ENCODE measurements at regions not wholly inside any gene's neighbourhood (a gene's known extent, or its start where the extent isn't known, plus 50 kb on each side); places are given as distances from the start of the nearest gene placed in this dataset.
"Not testable (repeated sequence)": the region's sequence is repeated elsewhere in the genome, so short reads cannot be mapped to it uniquely, and the experiment has no call there.

GRCh38 chr16:18146601-18147142, 189.9 kb downstream of the NPIPA8 start:
- not testable (repeated sequence) for H3K4me3 ChIP-seq (ENCODE audit: low read depth in 1 of 2, low read length in 2 of 2); H3K27me3 ChIP-seq (ENCODE audit: low read depth, low read length); H3K9me3 ChIP-seq (ENCODE audit: control insufficient read depth in 1 of 2, low read length in 2 of 2); H3K4me1 ChIP-seq (ENCODE audit: control insufficient read depth in 1 of 2, insufficient read depth in 2 of 2, low read length in 2 of 2); H3K36me3 ChIP-seq (ENCODE audit: control insufficient read depth in 1 of 2, insufficient read depth in 2 of 2, low read length in 2 of 2); H3K27ac ChIP-seq (ENCODE audit: low read length)

GRCh38 chr16:18142066-18142465, 194.5 kb downstream of the NPIPA8 start:
- not testable (repeated sequence) for H3K27me3 ChIP-seq (ENCODE audit: low read depth, low read length); H3K4me1 ChIP-seq (ENCODE audit: control insufficient read depth in 1 of 2, insufficient read depth in 2 of 2, low read length in 2 of 2); H3K36me3 ChIP-seq (ENCODE audit: control insufficient read depth in 1 of 2, insufficient read depth in 2 of 2, low read length in 2 of 2); H3K27ac ChIP-seq (ENCODE audit: low read length); H3K9me3 ChIP-seq (ENCODE audit: control insufficient read depth in 1 of 2, low read length in 2 of 2); H3K4me3 ChIP-seq (ENCODE audit: low read depth in 1 of 2, low read length in 2 of 2)

DNA sequence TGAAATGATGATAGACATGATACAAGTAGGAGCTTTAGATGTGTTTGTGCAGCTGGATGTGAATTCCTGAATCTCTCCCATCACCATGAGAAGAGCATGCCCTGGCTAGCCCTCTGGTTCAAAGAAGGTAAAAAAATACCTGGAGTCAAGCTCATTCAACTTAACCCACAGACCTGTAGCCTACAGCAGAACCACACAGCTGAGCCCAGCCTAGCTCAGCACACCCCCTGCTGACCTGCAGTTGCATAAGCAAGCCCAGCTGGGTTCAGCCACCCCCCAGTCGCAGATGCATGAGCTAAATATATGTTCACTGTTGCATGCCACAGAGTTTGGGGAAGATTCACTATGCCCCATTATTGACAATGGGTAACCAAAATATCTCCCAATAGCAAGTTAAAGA, 200.2 kb downstream of the NPIPA8 start:
- not testable (repeated sequence) for H3K27ac ChIP-seq (ENCODE audit: low read length); H3K4me3 ChIP-seq (ENCODE audit: low read depth in 1 of 2, low read length in 2 of 2); H3K36me3 ChIP-seq (ENCODE audit: control insufficient read depth in 1 of 2, insufficient read depth in 2 of 2, low read length in 2 of 2); H3K27me3 ChIP-seq (ENCODE audit: low read depth, low read length); H3K9me3 ChIP-seq (ENCODE audit: control insufficient read depth in 1 of 2, low read length in 2 of 2); H3K4me1 ChIP-seq (ENCODE audit: control insufficient read depth in 1 of 2, insufficient read depth in 2 of 2, low read length in 2 of 2)

- not testable (repeated sequence) for H3K36me3 ChIP-seq (ENCODE audit: control insufficient read depth in 1 of 2, insufficient read depth in 2 of 2, low read length in 2 of 2); H3K9me3 ChIP-seq (ENCODE audit: control insufficient read depth in 1 of 2, low read length in 2 of 2)
Observed at GRCh38 chr16:18135024-18135423, 201.5 kb downstream of the NPIPA8 start.

GRCh38 chr16:18131587-18131986, 204.9 kb downstream of the NPIPA8 start:
- H3K27me3 ChIP-seq (ENCODE audit: low read depth, low read length); H3K27ac ChIP-seq (ENCODE audit: low read length); H3K4me3 ChIP-seq (ENCODE audit: low read depth in 1 of 2, low read length in 2 of 2); H3K36me3 ChIP-seq (ENCODE audit: control insufficient read depth in 1 of 2, insufficient read depth in 2 of 2, low read length in 2 of 2); H3K9me3 ChIP-seq (ENCODE audit: control insufficient read depth in 1 of 2, low read length in 2 of 2); H3K4me1 ChIP-seq (ENCODE audit: control insufficient read depth in 1 of 2, insufficient read depth in 2 of 2, low read length in 2 of 2): not testable (repeated sequence)

More at GRCh38 chr16:18135024-18135423, 201.5 kb downstream of the NPIPA8 start:
- H3K4me1 ChIP-seq (ENCODE audit: control insufficient read depth in 1 of 2, insufficient read depth in 2 of 2, low read length in 2 of 2); H3K4me3 ChIP-seq (ENCODE audit: low read depth in 1 of 2, low read length in 2 of 2); H3K27ac ChIP-seq (ENCODE audit: low read length); H3K27me3 ChIP-seq (ENCODE audit: low read depth, low read length): not testable (repeated sequence)

DNA sequence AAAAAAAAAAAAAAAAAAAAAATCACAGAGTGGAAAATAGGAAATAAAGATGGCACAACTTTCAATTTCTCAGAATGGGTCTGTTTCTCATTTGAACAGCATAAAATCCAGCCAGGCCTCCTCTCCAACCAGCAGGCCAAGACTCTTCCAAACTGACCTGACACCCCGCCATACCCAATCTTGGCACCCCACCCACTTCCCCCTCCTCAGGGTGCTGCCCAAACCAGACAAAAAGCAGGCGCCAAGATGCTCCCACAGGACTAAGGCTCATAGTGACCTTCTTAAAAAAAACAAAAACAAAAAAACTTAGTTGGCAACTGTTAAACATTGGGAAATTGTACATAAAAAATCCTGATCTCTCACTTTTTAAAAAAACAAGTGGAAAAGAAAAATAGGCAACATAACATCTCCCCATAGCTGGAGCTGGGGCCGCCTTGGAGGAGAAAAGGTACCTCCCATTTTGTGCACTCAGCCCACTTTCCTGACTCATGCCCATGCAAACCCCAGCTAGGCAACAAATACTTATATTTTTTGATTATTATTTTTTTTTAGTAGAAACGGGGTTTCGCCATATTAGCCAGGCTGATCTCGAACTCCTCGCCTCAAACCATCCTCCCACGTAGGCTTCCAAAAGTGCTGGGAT, 205.9 kb downstream of the NPIPA8 start:
- not testable (repeated sequence) for H3K9me3 ChIP-seq (ENCODE audit: control insufficient read depth in 1 of 2, low read length in 2 of 2); H3K27ac ChIP-seq (ENCODE audit: low read length); H3K4me3 ChIP-seq (ENCODE audit: low read depth in 1 of 2, low read length in 2 of 2); H3K27me3 ChIP-seq (ENCODE audit: low read depth, low read length); H3K4me1 ChIP-seq (ENCODE audit: control insufficient read depth in 1 of 2, insufficient read depth in 2 of 2, low read length in 2 of 2); H3K36me3 ChIP-seq (ENCODE audit: control insufficient read depth in 1 of 2, insufficient read depth in 2 of 2, low read length in 2 of 2)

DNA sequence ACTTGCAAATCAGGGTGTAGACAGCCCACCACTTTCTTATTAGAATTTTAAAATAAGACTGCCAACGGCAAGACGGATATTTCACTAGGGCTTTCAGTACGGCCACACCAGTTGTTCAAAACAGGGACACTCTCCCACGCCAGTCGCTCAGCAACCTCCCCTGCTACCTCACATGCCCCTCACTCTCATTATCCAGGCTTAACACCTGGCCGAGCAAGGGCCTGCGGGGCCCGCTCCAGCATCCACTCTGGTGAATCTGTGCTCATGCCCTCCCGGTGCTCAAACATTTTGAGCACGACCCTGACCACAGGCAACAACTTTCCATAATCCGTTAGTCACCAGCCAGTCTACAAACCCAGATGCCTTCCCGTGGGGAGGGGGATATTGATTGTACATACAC, 209.5 kb downstream of the NPIPA8 start:
- not testable (repeated sequence) for H3K9me3 ChIP-seq (ENCODE audit: control insufficient read depth in 1 of 2, low read length in 2 of 2); H3K36me3 ChIP-seq (ENCODE audit: control insufficient read depth in 1 of 2, insufficient read depth in 2 of 2, low read length in 2 of 2); H3K27me3 ChIP-seq (ENCODE audit: low read depth, low read length); H3K4me3 ChIP-seq (ENCODE audit: low read depth in 1 of 2, low read length in 2 of 2); H3K27ac ChIP-seq (ENCODE audit: low read length); H3K4me1 ChIP-seq (ENCODE audit: control insufficient read depth in 1 of 2, insufficient read depth in 2 of 2, low read length in 2 of 2)

GRCh38 chr16:18119092-18119491, 217.4 kb downstream of the NPIPA8 start:
- H3K27me3 ChIP-seq (ENCODE audit: low read depth, low read length); H3K27ac ChIP-seq (ENCODE audit: low read length); H3K4me1 ChIP-seq (ENCODE audit: control insufficient read depth in 1 of 2, insufficient read depth in 2 of 2, low read length in 2 of 2); H3K9me3 ChIP-seq (ENCODE audit: control insufficient read depth in 1 of 2, low read length in 2 of 2); H3K36me3 ChIP-seq (ENCODE audit: control insufficient read depth in 1 of 2, insufficient read depth in 2 of 2, low read length in 2 of 2); H3K4me3 ChIP-seq (ENCODE audit: low read depth in 1 of 2, low read length in 2 of 2): not testable (repeated sequence)

DNA sequence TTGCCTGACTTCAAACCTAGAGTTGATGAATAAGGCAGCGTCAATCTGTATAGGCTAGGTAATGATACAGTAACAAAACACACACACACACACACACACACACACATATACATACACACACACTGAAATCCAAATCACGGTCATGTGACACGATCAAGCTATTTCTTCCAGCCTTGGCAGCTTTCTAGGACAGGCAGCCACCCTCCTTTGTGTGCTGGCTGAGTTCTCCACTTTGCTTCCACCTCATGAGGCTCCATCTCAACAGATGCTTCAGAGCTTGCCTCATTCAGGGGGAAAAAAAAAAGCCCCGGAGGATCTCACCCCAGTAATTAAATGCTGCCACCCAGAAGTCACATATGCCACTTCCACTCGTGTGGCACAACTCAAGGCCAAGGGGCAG, 217.9 kb downstream of the NPIPA8 start:
- H3K4me3 ChIP-seq (ENCODE audit: low read depth in 1 of 2, low read length in 2 of 2); H3K27ac ChIP-seq (ENCODE audit: low read length); H3K27me3 ChIP-seq (ENCODE audit: low read depth, low read length); H3K36me3 ChIP-seq (ENCODE audit: control insufficient read depth in 1 of 2, insufficient read depth in 2 of 2, low read length in 2 of 2); H3K4me1 ChIP-seq (ENCODE audit: control insufficient read depth in 1 of 2, insufficient read depth in 2 of 2, low read length in 2 of 2); H3K9me3 ChIP-seq (ENCODE audit: control insufficient read depth in 1 of 2, low read length in 2 of 2): not testable (repeated sequence)

DNA sequence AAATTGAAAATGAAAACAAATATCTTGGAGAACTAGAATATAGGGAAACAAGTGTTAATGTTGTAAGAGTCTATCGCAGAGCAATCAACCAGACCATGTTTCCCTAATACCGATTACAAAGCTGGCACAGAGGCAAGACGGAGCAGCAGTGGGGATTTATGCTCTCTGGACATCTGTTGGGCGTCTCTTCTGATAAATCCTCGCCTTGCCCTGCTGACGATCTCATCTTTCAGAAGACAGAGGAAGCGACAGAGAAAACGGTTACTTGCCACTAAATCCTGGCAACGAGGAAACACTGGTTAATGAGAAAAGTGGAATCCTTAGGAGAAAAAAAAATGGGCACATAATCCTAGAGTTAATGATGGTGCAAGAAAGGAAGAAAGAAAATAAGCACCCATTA, 218.5 kb downstream of the NPIPA8 start:
- H3K9me3 ChIP-seq (ENCODE audit: control insufficient read depth in 1 of 2, low read length in 2 of 2); H3K4me1 ChIP-seq (ENCODE audit: control insufficient read depth in 1 of 2, insufficient read depth in 2 of 2, low read length in 2 of 2); H3K27me3 ChIP-seq (ENCODE audit: low read depth, low read length); H3K36me3 ChIP-seq (ENCODE audit: control insufficient read depth in 1 of 2, insufficient read depth in 2 of 2, low read length in 2 of 2); H3K4me3 ChIP-seq (ENCODE audit: low read depth in 1 of 2, low read length in 2 of 2); H3K27ac ChIP-seq (ENCODE audit: low read length): not testable (repeated sequence)

GRCh38 chr16:18104412-18104811, 232.1 kb downstream of the NPIPA8 start:
- not testable (repeated sequence) for H3K4me1 ChIP-seq (ENCODE audit: control insufficient read depth in 1 of 2, insufficient read depth in 2 of 2, low read length in 2 of 2); H3K4me3 ChIP-seq (ENCODE audit: low read depth in 1 of 2, low read length in 2 of 2); H3K27ac ChIP-seq (ENCODE audit: low read length); H3K36me3 ChIP-seq (ENCODE audit: control insufficient read depth in 1 of 2, insufficient read depth in 2 of 2, low read length in 2 of 2); H3K9me3 ChIP-seq (ENCODE audit: control insufficient read depth in 1 of 2, low read length in 2 of 2); H3K27me3 ChIP-seq (ENCODE audit: low read depth, low read length)

DNA sequence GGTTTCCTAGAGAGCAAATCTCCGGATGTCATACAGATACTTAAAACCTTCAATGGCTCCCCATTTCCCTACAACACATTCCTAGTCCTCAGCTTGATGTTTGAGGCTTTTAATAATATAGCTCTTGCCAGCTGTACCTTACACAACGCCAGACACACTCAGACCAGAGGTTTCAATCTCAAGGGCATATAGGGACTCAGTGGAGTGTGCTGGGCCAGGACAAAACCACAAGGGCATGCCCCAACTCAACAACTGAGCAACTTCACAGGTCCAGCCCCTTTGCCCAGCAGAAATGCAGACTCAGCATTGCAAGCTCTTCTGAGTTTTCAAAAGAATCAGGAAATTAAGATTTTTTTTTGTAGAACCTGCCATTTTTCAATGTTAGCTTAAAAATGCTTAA, 235.5 kb downstream of the NPIPA8 start:
- not testable (repeated sequence) for H3K4me3 ChIP-seq (ENCODE audit: low read depth in 1 of 2, low read length in 2 of 2); H3K4me1 ChIP-seq (ENCODE audit: control insufficient read depth in 1 of 2, insufficient read depth in 2 of 2, low read length in 2 of 2); H3K27ac ChIP-seq (ENCODE audit: low read length); H3K36me3 ChIP-seq (ENCODE audit: control insufficient read depth in 1 of 2, insufficient read depth in 2 of 2, low read length in 2 of 2); H3K9me3 ChIP-seq (ENCODE audit: control insufficient read depth in 1 of 2, low read length in 2 of 2); H3K27me3 ChIP-seq (ENCODE audit: low read depth, low read length)
